IMR-90 (cell line): ENCODE measurements at regions not wholly inside any gene's neighbourhood (a gene's known extent, or its start where the extent isn't known, plus 50 kb on each side); places are given as distances from the start of the nearest gene placed in this dataset.

Source experiments
- ATAC-seq: fragments of 200-7000 bp; cut with Tn5 transposase; 2 replicates; pipeline ENCODE4 v1.9.1; 2020; ENCODE audit warnings: low read depth, mild to moderate bottlenecking, moderate library complexity
- BruUV-seq: library from RNA; stranded (reverse); fragments of 400-500 nt; replicated peaks from 2 replicates; lab custom pipeline; 2021; lab: Mats Ljungman, UMichigan
- CTCF ChIA-PET: fragments of 300-600 bp; formaldehyde crosslinking; extraction: SDS; loops from one replicate; lab custom pipeline; 2021; ENCODE audit warnings: antibody characterized with exemption; lab: Yijun Ruan, JAX
- POLR2A ChIA-PET: fragments of 300-600 bp; sonication (Branson Sonifier 250); formaldehyde crosslinking; loops from one replicate; lab custom pipeline; 2022; ENCODE audit warnings: antibody characterized with exemption; ENCODE audit not compliant: unreplicated experiment; lab: Charles Lee
- DNase-seq: peaks from one replicate; pipeline ENCODE4 v3.0.0; 2013
- H2AFZ ChIP-seq: replicated peaks from 2 replicates; pipeline ENCODE3; 2013; ENCODE audit warnings: low read length, mild to moderate bottlenecking; ENCODE audit not compliant: poor library complexity
- H2AK5ac ChIP-seq: 2 replicates; pipeline ENCODE4 v1.6.1; 2013; ENCODE audit warnings: low read depth, low read length, inconsistent platforms
- H2AK9ac ChIP-seq: replicated peaks from 2 replicates; pipeline ENCODE3; 2013; ENCODE audit warnings: mild to moderate bottlenecking, low read depth, low read length, moderate library complexity; ENCODE audit not compliant: poor library complexity
- H2BK120ac ChIP-seq: 2 replicates; pipeline ENCODE4 v1.6.1; 2013; ENCODE audit warnings: low read depth, low read length, inconsistent platforms
- H2BK15ac ChIP-seq: 3 replicates; pipeline ENCODE4 v1.6.1; 2013; ENCODE audit warnings: low read depth, low read length, inconsistent platforms
- H2BK20ac ChIP-seq: 2 replicates; pipeline ENCODE4 v1.6.1; 2013; ENCODE audit warnings: low read depth, mild to moderate bottlenecking, inconsistent platforms, low read length, moderate library complexity
- H2BK5ac ChIP-seq: 2 replicates; pipeline ENCODE4 v1.6.1; 2013; ENCODE audit warnings: mild to moderate bottlenecking, low read depth, low read length, inconsistent platforms; ENCODE audit not compliant: poor library complexity, severe bottlenecking
- H3K14ac ChIP-seq: replicated peaks from 2 replicates; pipeline ENCODE4 v1.6.1; 2013; ENCODE audit warnings: low read depth, low read length, inconsistent platforms
- H3K18ac ChIP-seq: 2 replicates; pipeline ENCODE4 v1.6.1; 2013; ENCODE audit warnings: low read depth, low read length, control low read depth
- H3K23ac ChIP-seq: 2 replicates; pipeline ENCODE4 v1.6.1; 2013; ENCODE audit warnings: low read depth, low read length, inconsistent platforms
- H3K27ac ChIP-seq: 2 replicates; pipeline ENCODE4 v1.5.1; 2013; ENCODE audit warnings: mild to moderate bottlenecking, control low read depth, low read length; ENCODE audit not compliant: insufficient read depth
- H3K27me3 ChIP-seq: 2 replicates; pipeline ENCODE4 v1.6.1; 2013; ENCODE audit warnings: low read length; ENCODE audit not compliant: control insufficient read depth, insufficient read depth
- H3K36me3 ChIP-seq: 2 replicates; pipeline ENCODE4 v1.6.1; 2013; ENCODE audit warnings: low read length, mixed read lengths; ENCODE audit not compliant: control insufficient read depth, insufficient read depth
- H3K4ac ChIP-seq: 2 replicates; pipeline ENCODE4 v1.6.1; 2013; ENCODE audit warnings: low read depth, low read length, inconsistent platforms
- H3K4me1 ChIP-seq: 2 replicates; pipeline ENCODE4 v1.6.1; 2013; ENCODE audit warnings: low read length, mixed read lengths; ENCODE audit not compliant: control insufficient read depth, insufficient read depth
- H3K4me2 ChIP-seq: 2 replicates; pipeline ENCODE4 v1.6.1; 2013; ENCODE audit warnings: low read depth, mild to moderate bottlenecking, control low read depth, low read length, moderate library complexity
- H3K4me3 ChIP-seq: 2 replicates; pipeline ENCODE4 v1.5.1; 2013; ENCODE audit warnings: low read depth, mild to moderate bottlenecking, control low read depth, low read length, moderate library complexity; ENCODE audit not compliant: insufficient read depth
- H3K56ac ChIP-seq: 2 replicates; pipeline ENCODE4 v1.6.1; 2013; ENCODE audit warnings: low read length, inconsistent platforms; ENCODE audit not compliant: insufficient read depth; ENCODE audit errors: extremely low read depth
- H3K79me1 ChIP-seq, 2 experiments: 2 replicates each; pipeline ENCODE4 v1.6.1; 2013; ENCODE audit warnings: low read length in 2 of 2, inconsistent platforms in 1 of 2, low read depth in 1 of 2
- H3K9ac ChIP-seq: 2 replicates; pipeline ENCODE4 v1.6.1; 2013; ENCODE audit warnings: low read depth, low read length, control low read depth
- H3K9me1 ChIP-seq: 2 replicates; pipeline ENCODE4 v1.6.1; 2013; ENCODE audit warnings: low read length, inconsistent platforms; ENCODE audit not compliant: insufficient read depth
- H3K9me3 ChIP-seq: 2 replicates; pipeline ENCODE4 v1.6.1; 2013; ENCODE audit warnings: low read length; ENCODE audit not compliant: control insufficient read depth, insufficient read depth
- H4K20me1 ChIP-seq: 2 replicates; pipeline ENCODE4 v1.6.1; 2013; ENCODE audit warnings: low read length, inconsistent platforms; ENCODE audit not compliant: insufficient read depth
- H4K5ac ChIP-seq: 2 replicates; pipeline ENCODE4 v1.6.1; 2013; ENCODE audit warnings: mild to moderate bottlenecking, low read depth, low read length, control low read depth
- H4K8ac ChIP-seq, 2 experiments: 2 replicates each; pipeline ENCODE4 v1.6.1; 2013; ENCODE audit warnings: low read depth in 2 of 2, low read length in 2 of 2, control low read depth in 1 of 2, inconsistent platforms in 1 of 2
- H4K91ac ChIP-seq: 2 replicates; pipeline ENCODE4 v1.6.1; 2013; ENCODE audit warnings: low read depth, low read length, inconsistent platforms; ENCODE audit not compliant: insufficient read depth
- BHLHE40 ChIP-seq: fragments of 150-350 bp; IDR thresholded peaks from 2 replicates; pipeline ENCODE4 v1.6.1; 2016; ENCODE audit warnings: mild to moderate bottlenecking, low read depth, low read length
- CEBPB ChIP-seq: IDR thresholded peaks from 2 replicates; pipeline ENCODE4 v1.6.1; 2012; ENCODE audit warnings: low read depth, low read length, improper control_type of control experiment
- CTCF ChIP-seq: conservative IDR thresholded peaks from 2 replicates; pipeline ENCODE4 v1.5.1; 2012; ENCODE audit warnings: mild to moderate bottlenecking, low read depth, low read length, improper control_type of control experiment
- ELK1 ChIP-seq: fragments of 150-350 bp; IDR thresholded peaks from 2 replicates; pipeline ENCODE4 v1.6.1; 2016; ENCODE audit warnings: low read depth, mild to moderate bottlenecking, low read length, moderate library complexity, borderline replicate concordance
- MAFK ChIP-seq: IDR thresholded peaks from 2 replicates; pipeline ENCODE4 v1.6.1; 2012; ENCODE audit warnings: low read depth, low read length, improper control_type of control experiment
- WGBS, 2 experiments: methylation state at CpG; one replicate each; pipeline versions ENCODE4 v1.1.5 to v1.1.7; 2013; ENCODE audit warnings: missing lambda C conversion rate in 2 of 2; ENCODE audit not compliant: insufficient read length in 1 of 2; ENCODE audit errors: extremely low coverage in 2 of 2; 5-methylcytosine and 5-hydroxymethylcytosine counted together
- dilution Hi-C: fragments of 300-500 bp; cut with HindIII; formaldehyde crosslinking; loops from one replicate; pipeline ENCODE4 v1.14.3; 2018; ENCODE audit warnings: low sequenced_read_pairs; ENCODE audit not compliant: unreplicated experiment
- in situ Hi-C: fragments of 300-500 bp; cut with MboI; formaldehyde crosslinking; loops from 3 replicates; pipeline ENCODE4 v1.14.3; 2019; ENCODE audit warnings: low sequenced_read_pairs, inconsistent platforms, mixed read lengths
- intact Hi-C: fragments of 100-400 bp; cut with micrococcal nuclease; formaldehyde crosslinking; loops from 2 replicates; pipeline ENCODE4 v1.10.0; 2022

- Histone ChIP-seq H3K9me1 (no peaks in the 10 kb centered on the region), H4K8ac (no peak overlapping the region), H3K4me3 (no peak overlapping the region), H3K79me1 (no peaks in the 10 kb centered on the region), H3K18ac (no peak overlapping the region), H3K27me3 (no peaks in the 10 kb centered on the region), H3K4me1 (no peaks in the 10 kb centered on the region), H4K91ac (no peak overlapping the region), H2BK20ac (no peak overlapping the region), H3K23ac (no peak overlapping the region), H3K4me2 (no peak overlapping the region), H4K5ac (no peak overlapping the region), H3K4ac (no peak overlapping the region), H3K9me3 (peaks cover 26% of the 10 kb centered on the region), H2AK9ac (no peak overlapping the region), H3K27ac (no peak overlapping the region), H2BK120ac (no peak overlapping the region), H3K56ac (no peak overlapping the region), H4K20me1 (no peaks in the 10 kb centered on the region), H2AFZ (no peak overlapping the region), H2AK5ac (no peak overlapping the region), H3K14ac (no peak overlapping the region), H3K9ac (no peak overlapping the region), H2BK5ac (no peak overlapping the region), H2BK15ac (no peak overlapping the region), H3K36me3 (no peaks in the 10 kb centered on the region)
- dilution Hi-C loops (no loop called here), in situ Hi-C loops (no loop called here), intact Hi-C loops (no loop called here)
- ChIA-PET POLR2A (no interaction called here), CTCF (no interaction called here)
- BruUV-seq = no TSS peak
- TF ChIP-seq MAFK (no peak), CEBPB (no peak), CTCF (no peak), BHLHE40 (no peak), ELK1 (no peak)
- WGBS, 2 experiments = 80% methylated on average over 2 of the region's 7 CpGs; no CpG with 5 or more reads in 1 of the 2 experiments
- ATAC-seq (no peak), DNase-seq (no peak)
These were observed 370.6 kb downstream of the AACS start for GRCh38 chr12:125435871-125436270.
